Transverse colon (tissue), 4 donors: ENCODE measurements at regions not wholly inside any gene's neighbourhood (a gene's known extent, or its start where the extent isn't known, plus 50 kb on each side); places are given as distances from the start of the nearest gene placed in this dataset.

Experiments
- EP300 ChIP-seq: sonication (generic); formaldehyde crosslinking; IDR thresholded peaks from one replicate; pipeline ENCODE4 v1.6.1; 2017; ENCODE audit warnings: antibody characterized with exemption, low read depth
- POLR2A ChIP-seq: fragments of 450-650 bp; IDR thresholded peaks from one replicate; pipeline ENCODE4 v1.6.1; 2016; ENCODE audit warnings: antibody characterized with exemption, mild to moderate bottlenecking, moderate library complexity
- POLR2AphosphoS5 ChIP-seq, 3 donors: sonication (generic); formaldehyde crosslinking; IDR thresholded peaks; one replicate each; pipeline ENCODE4 v1.6.1; 2016; ENCODE audit warnings: antibody characterized with exemption in 3 of 3
- TF ChIP-seq, protein P1 (sequence below), 5 experiments: fragments of 200-600 bp in 3 of 5; fragments of 450-650 bp in 2 of 5; sonication (generic) in 3 of 5; IDR thresholded peaks; 1 replicate in 2 of 5; 2 replicates in 3 of 5; pipeline ENCODE4 v1.5.1; 2016 to 2017; ENCODE audit warnings: antibody characterized with exemption in 5 of 5, inconsistent platforms in 3 of 5, mild to moderate bottlenecking in 2 of 5, moderate library complexity in 1 of 5

DNA sequence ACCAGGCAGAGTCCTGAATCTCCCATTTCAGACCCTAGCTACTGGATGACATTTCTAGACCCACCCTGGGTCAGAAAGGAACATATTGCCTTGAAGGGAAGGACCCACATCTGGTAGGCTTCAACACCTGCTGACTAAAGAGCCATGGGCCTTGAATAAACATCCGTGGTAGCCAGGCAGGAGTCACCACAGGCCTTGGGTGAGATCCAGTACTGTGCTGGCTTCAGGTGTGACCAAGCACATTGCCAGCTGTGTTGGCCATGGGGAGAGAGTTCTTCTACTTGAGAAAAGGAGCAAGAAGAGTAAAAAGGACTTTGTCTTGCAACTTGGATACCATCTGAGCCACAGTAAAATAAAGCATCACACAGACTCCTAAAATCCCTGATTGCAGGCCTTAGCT, 332.6 kb downstream of the SLC16A7 start:
- TF ChIP-seq, protein P1, sequence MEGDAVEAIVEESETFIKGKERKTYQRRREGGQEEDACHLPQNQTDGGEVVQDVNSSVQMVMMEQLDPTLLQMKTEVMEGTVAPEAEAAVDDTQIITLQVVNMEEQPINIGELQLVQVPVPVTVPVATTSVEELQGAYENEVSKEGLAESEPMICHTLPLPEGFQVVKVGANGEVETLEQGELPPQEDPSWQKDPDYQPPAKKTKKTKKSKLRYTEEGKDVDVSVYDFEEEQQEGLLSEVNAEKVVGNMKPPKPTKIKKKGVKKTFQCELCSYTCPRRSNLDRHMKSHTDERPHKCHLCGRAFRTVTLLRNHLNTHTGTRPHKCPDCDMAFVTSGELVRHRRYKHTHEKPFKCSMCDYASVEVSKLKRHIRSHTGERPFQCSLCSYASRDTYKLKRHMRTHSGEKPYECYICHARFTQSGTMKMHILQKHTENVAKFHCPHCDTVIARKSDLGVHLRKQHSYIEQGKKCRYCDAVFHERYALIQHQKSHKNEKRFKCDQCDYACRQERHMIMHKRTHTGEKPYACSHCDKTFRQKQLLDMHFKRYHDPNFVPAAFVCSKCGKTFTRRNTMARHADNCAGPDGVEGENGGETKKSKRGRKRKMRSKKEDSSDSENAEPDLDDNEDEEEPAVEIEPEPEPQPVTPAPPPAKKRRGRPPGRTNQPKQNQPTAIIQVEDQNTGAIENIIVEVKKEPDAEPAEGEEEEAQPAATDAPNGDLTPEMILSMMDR (IDR thresholded peaks at IDR 0.05), result no peak
- TF ChIP-seq POLR2A, result no peak
- no peak for TF ChIP-seq POLR2AphosphoS5 (IDR thresholded peaks at IDR 0.05)
- no peak for TF ChIP-seq EP300
